OCI-LY1 (cell line): ENCODE measurements at regions not wholly inside any gene's neighbourhood (a gene's known extent, or its start where the extent isn't known, plus 50 kb on each side); places are given as distances from the start of the nearest gene placed in this dataset.

Source experiments
- H2AFZ ChIP-seq: fragments of 200-600 bp; sonication (generic), shearing (Covaris generic); 2 replicates; pipeline ENCODE4 v1.6.0; 2014; ENCODE audit warnings: antibody characterized with exemption, mild to moderate bottlenecking, low read length
- H3F3A ChIP-seq: fragments of 200-600 bp; sonication (generic), shearing (Covaris generic); 2 replicates; pipeline ENCODE4 v1.6.0; 2014; ENCODE audit warnings: mild to moderate bottlenecking, antibody characterized with exemption, low read length, moderate library complexity; ENCODE audit not compliant: insufficient read depth
- H3K27ac ChIP-seq: fragments of 200-600 bp; sonication (generic); 2 replicates; pipeline ENCODE4 v1.5.1; 2014; ENCODE audit warnings: low read length, mixed run types, mild to moderate bottlenecking, low read depth; ENCODE audit not compliant: poor library complexity, severe bottlenecking
- H3K27me3 ChIP-seq: fragments of 200-600 bp; sonication (generic); 2 replicates; pipeline ENCODE4 v1.6.0; 2014; ENCODE audit warnings: antibody characterized with exemption, mild to moderate bottlenecking, low read length, moderate library complexity; ENCODE audit not compliant: insufficient read depth
- H3K36me3 ChIP-seq: fragments of 200-600 bp; sonication (generic); 2 replicates; pipeline ENCODE4 v1.6.1; 2014; ENCODE audit warnings: mild to moderate bottlenecking, antibody characterized with exemption, low read length, moderate library complexity, mixed read lengths; ENCODE audit not compliant: insufficient read depth
- H3K4me1 ChIP-seq: fragments of 200-600 bp; sonication (generic); 2 replicates; pipeline ENCODE4 v1.5.1; 2014; ENCODE audit warnings: mild to moderate bottlenecking, low read length, moderate library complexity; ENCODE audit not compliant: insufficient read depth, severe bottlenecking
- H3K4me2 ChIP-seq: fragments of 200-600 bp; sonication (generic), shearing (Covaris generic); 2 replicates; pipeline ENCODE4 v1.6.1; 2014; ENCODE audit warnings: low read length
- H3K4me3 ChIP-seq: fragments of 200-600 bp; sonication (generic); 2 replicates; pipeline ENCODE4 v1.5.1; 2014; ENCODE audit warnings: low read length, low read depth, mild to moderate bottlenecking, mixed read lengths; ENCODE audit not compliant: poor library complexity, severe bottlenecking
- H3K79me2 ChIP-seq: fragments of 200-600 bp; shearing (Covaris generic); 2 replicates; pipeline ENCODE4 v1.6.1; 2016; ENCODE audit warnings: mixed run types, low read length, mixed read lengths; ENCODE audit not compliant: insufficient read depth
- H3K9ac ChIP-seq: fragments of 200-600 bp; sonication (generic), shearing (Covaris generic); 2 replicates; pipeline ENCODE4 v1.6.1; 2014; ENCODE audit warnings: mild to moderate bottlenecking, low read length, mixed read lengths
- H3K9me2 ChIP-seq: fragments of 200-600 bp; sonication (generic), shearing (Covaris generic); 2 replicates; pipeline ENCODE4 v1.6.1; 2014; ENCODE audit warnings: low read depth, mild to moderate bottlenecking, low read length, mixed read lengths
- H3K9me3 ChIP-seq: fragments of 200-600 bp; shearing (Covaris generic); 2 replicates; pipeline ENCODE4 v1.6.1; 2014; ENCODE audit warnings: low read length, mixed read lengths
- H4K20me1 ChIP-seq: fragments of 200-600 bp; sonication (generic), shearing (Covaris generic); 2 replicates; pipeline ENCODE4 v1.6.0; 2016; ENCODE audit warnings: mild to moderate bottlenecking, low read length; ENCODE audit not compliant: insufficient read depth
- CTCF ChIP-seq: fragments of 200-600 bp; sonication (generic), shearing (Covaris generic); IDR thresholded peaks from 2 replicates; pipeline ENCODE4 v1.5.1; 2017; ENCODE audit warnings: mild to moderate bottlenecking, antibody characterized with exemption, low read length, moderate library complexity, mixed read lengths
- EZH2 ChIP-seq: fragments of 200-600 bp; sonication (generic), shearing (Covaris generic); IDR thresholded peaks from 2 replicates; pipeline ENCODE4 v1.8.0; 2017; ENCODE audit warnings: borderline replicate concordance, mixed run types, mild to moderate bottlenecking, antibody characterized with exemption, low read length, moderate library complexity, mixed read lengths

DNA sequence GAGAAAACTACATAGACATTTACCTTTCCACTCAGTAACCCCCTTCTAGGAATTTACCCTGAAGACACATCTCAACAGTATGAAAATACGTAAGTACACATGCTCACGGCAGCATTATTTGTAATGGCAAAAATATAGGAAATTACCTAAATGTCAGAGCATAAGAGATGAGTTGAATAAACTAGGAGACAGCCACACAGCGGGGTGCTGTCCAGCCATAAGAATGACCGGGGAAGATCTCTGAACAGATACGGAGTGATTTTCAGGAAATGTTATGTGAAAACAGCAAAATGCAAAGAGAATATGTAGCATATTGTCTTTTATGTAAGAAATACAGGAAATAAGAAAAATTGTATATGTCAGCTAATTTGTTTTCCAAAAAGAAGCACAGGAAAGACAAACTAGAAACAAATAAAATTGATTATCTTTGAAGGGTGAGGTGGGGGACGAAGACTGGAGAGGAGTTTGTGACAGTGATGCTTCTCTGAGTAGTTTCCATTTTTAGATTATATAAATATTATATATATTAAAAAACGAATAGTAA lies 195.4 kb downstream of the HAUS1 start:
- Histone ChIP-seq H3K9ac (no peak overlapping the region), H2AFZ (no peak overlapping the region), H3K4me1 (no peaks in the 10 kb centered on the region), H3K9me3 (no peaks in the 10 kb centered on the region), H3F3A (no peaks in the 10 kb centered on the region), H4K20me1 (no peaks in the 10 kb centered on the region), H3K4me3 (no peak overlapping the region), H3K79me2 (no peaks in the 10 kb centered on the region), H3K9me2 (no peaks in the 10 kb centered on the region), H3K4me2 (no peak overlapping the region), H3K27ac (no peak overlapping the region), H3K27me3 (no peaks in the 10 kb centered on the region), H3K36me3 (no peaks in the 10 kb centered on the region)
- no peak for TF ChIP-seq EZH2
- TF ChIP-seq CTCF: no peak

DNA sequence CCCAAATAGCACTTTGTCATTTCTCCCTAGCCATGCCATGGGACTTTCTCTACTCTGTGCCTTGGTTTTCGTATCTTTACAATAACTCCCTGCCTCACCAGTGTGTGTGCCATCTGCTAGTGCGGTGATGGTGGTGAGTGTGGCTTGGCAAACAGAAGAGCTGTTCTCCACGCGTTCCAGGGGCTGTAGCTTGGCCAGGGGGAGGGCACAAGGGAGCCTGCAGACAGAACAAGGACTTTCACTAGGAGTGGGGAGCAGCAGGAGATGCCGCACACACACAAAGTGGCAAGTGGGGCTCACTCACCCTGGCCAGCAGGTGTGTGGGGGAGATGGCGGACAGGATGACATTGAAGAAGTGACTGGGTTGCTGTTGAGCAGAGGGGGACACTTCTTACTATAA lies 196.9 kb downstream of the HAUS1 start:
- H3K9ac ChIP-seq: no peak overlapping the region
- H3K4me2 ChIP-seq: no peak overlapping the region
- no peaks in the 10 kb centered on the region for H3K9me3 ChIP-seq
- H3K36me3 ChIP-seq: no peaks in the 10 kb centered on the region
- no peak overlapping the region for H2AFZ ChIP-seq
- H4K20me1 ChIP-seq: no peaks in the 10 kb centered on the region
- TF ChIP-seq EZH2 (no peak), CTCF (no peak)
- no peaks in the 10 kb centered on the region for H3K27me3 ChIP-seq
- no peaks in the 10 kb centered on the region for H3F3A ChIP-seq
- no peaks in the 10 kb centered on the region for H3K9me2 ChIP-seq
- H3K27ac ChIP-seq: no peak overlapping the region
- no peaks in the 10 kb centered on the region for H3K4me1 ChIP-seq
- H3K79me2 ChIP-seq: no peaks in the 10 kb centered on the region
- no peak overlapping the region for H3K4me3 ChIP-seq

DNA sequence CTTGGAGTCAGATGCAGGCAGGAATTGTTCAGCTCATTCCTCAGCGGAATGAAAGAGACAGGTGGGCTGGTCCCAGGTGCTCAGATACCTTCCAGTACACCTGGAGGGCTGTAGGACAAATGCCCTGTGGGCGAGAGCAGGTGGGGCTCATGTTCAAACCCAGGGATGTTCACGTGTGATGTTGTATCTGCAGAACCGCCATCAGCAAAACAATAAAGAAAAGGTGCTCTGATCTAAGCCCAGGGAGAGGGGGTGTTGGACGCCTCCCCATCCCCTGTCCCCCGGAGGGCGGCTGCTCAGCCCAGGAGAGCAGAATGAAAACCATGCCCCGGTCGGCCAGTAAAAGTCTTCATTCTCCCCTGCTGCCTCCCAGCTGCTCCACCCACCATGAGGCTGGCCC lies 197.4 kb downstream of the HAUS1 start:
- Histone ChIP-seq H3K9me3 (no peaks in the 10 kb centered on the region), H3F3A (no peaks in the 10 kb centered on the region), H3K4me3 (no peak overlapping the region), H3K9ac (no peak overlapping the region), H3K27ac (no peak overlapping the region), H3K36me3 (no peaks in the 10 kb centered on the region), H3K4me1 (no peaks in the 10 kb centered on the region), H2AFZ (no peak overlapping the region), H3K4me2 (no peak overlapping the region), H3K9me2 (no peaks in the 10 kb centered on the region), H4K20me1 (no peaks in the 10 kb centered on the region), H3K79me2 (no peaks in the 10 kb centered on the region), H3K27me3 (no peaks in the 10 kb centered on the region)
- TF ChIP-seq CTCF (no peak), EZH2 (no peak)
